ENCODE measurements at regions not wholly inside any gene's neighbourhood (a gene's known extent, or its start where the extent isn't known, plus 50 kb on each side); places are given as distances from the start of the nearest gene placed in this dataset.
"Not testable (repeated sequence)": the region's sequence is repeated elsewhere in the genome, so short reads cannot be mapped to it uniquely, and the experiment has no call there.

GRCh38 chr9:106017198-106017740 is 322.9 kb downstream of the TMEM38B start:
- TF ChIP-seq CTCF (IDR thresholded peaks at IDR 0.05; ENCODE audit: insufficient read depth, low read depth, low read length, missing control alignments), result no peak
- H3K4me3 ChIP-seq (ENCODE audit: low read length), result no peak overlapping the region
- DNase-seq (ENCODE audit: low read depth), result no peak

GRCh38 chr9:106019039-106019680 is 324.8 kb downstream of the TMEM38B start:
- no peak for TF ChIP-seq CTCF (IDR thresholded peaks at IDR 0.05; ENCODE audit: insufficient read depth, low read depth, low read length, missing control alignments)
- DNase-seq (ENCODE audit: low read depth), result no peak
- no peak overlapping the region for H3K4me3 ChIP-seq (ENCODE audit: low read length)

- no peak overlapping the region for H3K4me3 ChIP-seq (ENCODE audit: low read length)
- TF ChIP-seq CTCF (IDR thresholded peaks at IDR 0.05; ENCODE audit: insufficient read depth, low read depth, low read length, missing control alignments), result no peak
- DNase-seq (ENCODE audit: low read depth), result no peak
Observed at GRCh38 chr9:106019702-106020101, 325.4 kb downstream of the TMEM38B start.

GRCh38 chr9:106020186-106020585 is 325.8 kb downstream of the TMEM38B start:
- no peak overlapping the region for H3K4me3 ChIP-seq (ENCODE audit: low read length)
- DNase-seq (ENCODE audit: low read depth), result no peak
- TF ChIP-seq CTCF (IDR thresholded peaks at IDR 0.05; ENCODE audit: insufficient read depth, low read depth, low read length, missing control alignments), result no peak

GRCh38 chr9:106023455-106023854 is 329.1 kb downstream of the TMEM38B start:
- no peak for DNase-seq (ENCODE audit: low read depth)
- no peak for TF ChIP-seq CTCF (IDR thresholded peaks at IDR 0.05; ENCODE audit: insufficient read depth, low read depth, low read length, missing control alignments)
- H3K4me3 ChIP-seq (ENCODE audit: low read length), result no peak overlapping the region

- H3K4me3 ChIP-seq (ENCODE audit: low read length), result no peak overlapping the region
- DNase-seq (ENCODE audit: low read depth), result peak; percentile 23
- TF ChIP-seq CTCF (IDR thresholded peaks at IDR 0.05; ENCODE audit: insufficient read depth, low read depth, low read length, missing control alignments), result no peak
Observed at GRCh38 chr9:106025453-106025852, 331.1 kb downstream of the TMEM38B start.

- H3K4me3 ChIP-seq (ENCODE audit: low read length); DNase-seq (ENCODE audit: low read depth): not testable (repeated sequence)
Observed at GRCh38 chr9:106030146-106030545, 335.8 kb downstream of the TMEM38B start.

All from epithelial cell of esophagus (primary cell).